Spleen (tissue), 11 donors: ENCODE measurements at regions not wholly inside any gene's neighbourhood (a gene's known extent, or its start where the extent isn't known, plus 50 kb on each side); places are given as distances from the start of the nearest gene placed in this dataset.

Experiments used
- DNase-seq: peaks from one replicate; pipeline ENCODE4 v3.0.0-alpha.2; 2020
- H3K27ac ChIP-seq, 8 donors: fragments of 200-600 bp; sonication (generic) in 7 of 8; 1 replicate in 4 of 8; 2 replicates in 4 of 8; pipeline versions ENCODE4 v1.5.0 to v1.8.0; 2016 to 2021; ENCODE audit warnings: inconsistent platforms in 4 of 8, mild to moderate bottlenecking in 4 of 8, moderate library complexity in 1 of 8
- H3K27me3 ChIP-seq, 7 donors: fragments of 200-600 bp; sonication (generic) in 6 of 7; replicated peaks in 1 of 7; 1 replicate in 4 of 7; 2 replicates in 3 of 7; pipeline versions ENCODE4 v1.5.0 to v1.8.0; 2016 to 2021; ENCODE audit warnings: inconsistent platforms in 3 of 7, mild to moderate bottlenecking in 1 of 7
- H3K36me3 ChIP-seq, 6 donors: fragments of 200-600 bp; sonication (generic) in 5 of 6; 1 replicate in 4 of 6; 2 replicates in 2 of 6; pipeline versions ENCODE4 v1.5.0 to v1.8.0; 2016 to 2021; ENCODE audit warnings: inconsistent platforms in 2 of 6
- H3K4me1 ChIP-seq, 6 donors: fragments of 200-600 bp; sonication (generic) in 5 of 6; 1 replicate in 3 of 6; 2 replicates in 3 of 6; pipeline versions ENCODE4 v1.5.0 to v1.8.0; 2016 to 2021; ENCODE audit warnings: inconsistent platforms in 3 of 6
- H3K4me3 ChIP-seq, 8 donors: fragments of 200-600 bp; sonication (generic) in 7 of 8; 1 replicate in 4 of 8; 2 replicates in 4 of 8; pipeline versions ENCODE4 v1.5.0 to v1.8.0; 2016 to 2021; ENCODE audit warnings: inconsistent platforms in 4 of 8, mild to moderate bottlenecking in 4 of 8, moderate library complexity in 2 of 8
- H3K9me3 ChIP-seq, 8 donors: fragments of 200-600 bp; sonication (generic) in 7 of 8; 1 replicate in 4 of 8; 2 replicates in 4 of 8; pipeline versions ENCODE4 v1.5.0 to v1.8.0; 2016 to 2021; ENCODE audit warnings: inconsistent platforms in 4 of 8
- POLR2A ChIP-seq, 3 donors: fragments of 450-650 bp; IDR thresholded peaks; one replicate each; pipeline ENCODE4 v1.5.1; 2017; ENCODE audit warnings: antibody characterized with exemption in 3 of 3, mild to moderate bottlenecking in 1 of 3
- POLR2AphosphoS5 ChIP-seq, 3 donors: sonication (generic); formaldehyde crosslinking; IDR thresholded peaks; one replicate each; pipeline ENCODE4 v1.5.1; 2017; ENCODE audit warnings: antibody characterized with exemption in 3 of 3
- WGBS, 5 donors: extraction: QIAGEN DNeasy Blood & Tissue Kit in 3 of 5; methylation state at CpG; one replicate each; pipeline versions ENCODE4 v1.1.5 to v1.1.7; 2013 to 2018; 5-methylcytosine and 5-hydroxymethylcytosine counted together
- intact Hi-C: fragments of 100-400 bp; cut with DNase I; formaldehyde crosslinking; loops from one replicate; pipeline ENCODE4 v1.15.0; 2023; ENCODE audit warnings: low total_unique reads
- TF ChIP-seq, protein P1 (sequence below), 11 experiments: fragments of 200-600 bp in 7 of 11; fragments of 450-650 bp in 4 of 11; sonication (generic) in 4 of 11; IDR thresholded peaks in 8 of 11; conservative IDR thresholded peaks in 3 of 11; 1 replicate in 7 of 11; 2 replicates in 4 of 11; pipeline versions ENCODE4 v1.4.0 to v1.8.0; 2016 to 2021; ENCODE audit warnings: antibody characterized with exemption in 11 of 11, inconsistent platforms in 4 of 11, mild to moderate bottlenecking in 1 of 11
- donor health status: healthy with polysubstance abuse.
- donor health status: DM: no; HTN: no; CAD: no; lungs with moderate emphysema.
- donor health status: DM: no; HTN: no; CAD: no.
- donor health status: Bipolar disorder and iron deficiency.
- donor health status: healthy.
- donor health status: DM: no; HTN: no; CAD: no.
- donor health status: DM: yes; HTN: yes; CAD: no.

DNA sequence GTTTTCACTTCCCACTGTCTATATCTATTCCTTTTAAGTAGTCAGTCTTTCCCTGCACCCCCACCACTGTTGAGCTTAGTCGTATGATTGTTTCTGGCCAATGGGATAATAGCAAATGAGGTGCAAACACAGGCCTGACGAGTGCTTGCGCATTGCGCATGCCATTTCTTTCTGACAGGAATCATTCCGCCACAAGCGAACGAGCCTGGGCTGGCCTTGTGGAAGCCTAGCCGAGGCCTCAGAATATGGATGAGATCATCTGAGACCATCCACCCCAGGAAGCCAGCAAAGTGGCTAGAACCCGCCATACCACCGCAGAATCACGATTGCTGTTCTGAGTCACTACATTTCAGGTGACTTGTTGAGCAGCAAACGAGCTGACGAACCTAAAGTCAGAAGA lies 52.2 kb upstream of the PRL start:
- no peaks in the 10 kb centered on the region for H3K9me3 ChIP-seq
- intact Hi-C loops: no loop called here
- H3K4me1 ChIP-seq: no peaks in the 10 kb centered on the region
- H3K36me3 ChIP-seq: no peaks in the 10 kb centered on the region
- H3K27me3 ChIP-seq: no peaks in the 10 kb centered on the region
- 93 to 97% (median 93%) methylated on average over 13 of the region's 13 CpGs for WGBS, 5 donors
- H3K27ac ChIP-seq: no peak overlapping the region
- TF ChIP-seq, protein P1, sequence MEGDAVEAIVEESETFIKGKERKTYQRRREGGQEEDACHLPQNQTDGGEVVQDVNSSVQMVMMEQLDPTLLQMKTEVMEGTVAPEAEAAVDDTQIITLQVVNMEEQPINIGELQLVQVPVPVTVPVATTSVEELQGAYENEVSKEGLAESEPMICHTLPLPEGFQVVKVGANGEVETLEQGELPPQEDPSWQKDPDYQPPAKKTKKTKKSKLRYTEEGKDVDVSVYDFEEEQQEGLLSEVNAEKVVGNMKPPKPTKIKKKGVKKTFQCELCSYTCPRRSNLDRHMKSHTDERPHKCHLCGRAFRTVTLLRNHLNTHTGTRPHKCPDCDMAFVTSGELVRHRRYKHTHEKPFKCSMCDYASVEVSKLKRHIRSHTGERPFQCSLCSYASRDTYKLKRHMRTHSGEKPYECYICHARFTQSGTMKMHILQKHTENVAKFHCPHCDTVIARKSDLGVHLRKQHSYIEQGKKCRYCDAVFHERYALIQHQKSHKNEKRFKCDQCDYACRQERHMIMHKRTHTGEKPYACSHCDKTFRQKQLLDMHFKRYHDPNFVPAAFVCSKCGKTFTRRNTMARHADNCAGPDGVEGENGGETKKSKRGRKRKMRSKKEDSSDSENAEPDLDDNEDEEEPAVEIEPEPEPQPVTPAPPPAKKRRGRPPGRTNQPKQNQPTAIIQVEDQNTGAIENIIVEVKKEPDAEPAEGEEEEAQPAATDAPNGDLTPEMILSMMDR (IDR thresholded peaks at IDR 0.05 in 8 of 11, conservative IDR thresholded peaks at IDR 0.05 in 3 of 11): no peak
- TF ChIP-seq POLR2A (IDR thresholded peaks at IDR 0.05): no peak
- no peak for TF ChIP-seq POLR2AphosphoS5 (IDR thresholded peaks at IDR 0.05)
- no peak for DNase-seq
- no peak overlapping the region for H3K4me3 ChIP-seq

GRCh38 chr6:22349528-22349927 lies 52.7 kb upstream of the PRL start:
- no peaks in the 10 kb centered on the region for H3K4me1 ChIP-seq

GRCh38 chr6:22350109-22350508 lies 53.3 kb upstream of the PRL start:
- no peaks in the 10 kb centered on the region for H3K4me1 ChIP-seq
- no peak for DNase-seq
- WGBS, 5 donors: 58 to 88% (median 77%) methylated on average over 1 of the region's 1 CpG
- no peaks in the 10 kb centered on the region for H3K27me3 ChIP-seq
- intact Hi-C loops: no loop called here
- no peak for TF ChIP-seq POLR2AphosphoS5 (IDR thresholded peaks at IDR 0.05)
- no peak for TF ChIP-seq POLR2A (IDR thresholded peaks at IDR 0.05)
- TF ChIP-seq, protein P1 (IDR thresholded peaks at IDR 0.05 in 8 of 11, conservative IDR thresholded peaks at IDR 0.05 in 3 of 11): no peak
- H3K27ac ChIP-seq: no peak overlapping the region
- H3K9me3 ChIP-seq: no peaks in the 10 kb centered on the region
- no peak overlapping the region for H3K4me3 ChIP-seq
- H3K36me3 ChIP-seq: no peaks in the 10 kb centered on the region

More at GRCh38 chr6:22349528-22349927, 52.7 kb upstream of the PRL start:
- Histone ChIP-seq H3K4me3 (no peak overlapping the region), H3K36me3 (no peaks in the 10 kb centered on the region), H3K27me3 (no peaks in the 10 kb centered on the region), H3K9me3 (no peaks in the 10 kb centered on the region), H3K27ac (no peak overlapping the region)
- no peak for TF ChIP-seq POLR2AphosphoS5 (IDR thresholded peaks at IDR 0.05)
- TF ChIP-seq, protein P1 (IDR thresholded peaks at IDR 0.05 in 8 of 11, conservative IDR thresholded peaks at IDR 0.05 in 3 of 11): no peak
- no peak for TF ChIP-seq POLR2A (IDR thresholded peaks at IDR 0.05)
- intact Hi-C loops: no loop called here
- no peak for DNase-seq

DNA sequence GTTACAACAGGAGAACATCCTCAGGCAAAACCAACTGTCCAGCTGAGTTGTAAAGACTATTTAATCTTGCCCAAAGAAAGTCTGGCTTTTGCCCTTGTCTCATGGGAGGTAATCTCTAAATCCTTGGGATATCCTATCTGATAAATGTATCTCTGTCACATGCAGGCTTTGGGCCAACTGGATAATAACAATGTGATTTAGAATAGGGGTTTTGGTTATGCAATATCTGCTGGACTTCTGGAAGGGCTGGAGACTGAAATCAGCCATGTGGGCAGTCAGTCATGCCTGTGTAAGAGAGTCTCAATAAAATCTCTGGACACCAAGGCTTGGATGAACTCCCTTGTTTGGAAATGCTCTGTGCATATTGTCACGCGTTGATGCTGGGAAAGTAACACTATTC lies 56.3 kb upstream of the PRL start:
- no peak overlapping the region for H3K27ac ChIP-seq
- intact Hi-C loops: no loop called here

More for the DNA sequence above, 56.3 kb upstream of the PRL start:
- WGBS, 5 donors: 91 to 100% (median 97%) methylated on average over 2 of the region's 2 CpGs
- Histone ChIP-seq H3K9me3 (no peaks in the 10 kb centered on the region), H3K4me3 (no peak overlapping the region), H3K27me3 (no peaks in the 10 kb centered on the region), H3K36me3 (no peaks in the 10 kb centered on the region), H3K4me1 (no peaks in the 10 kb centered on the region)
- TF ChIP-seq, protein P1 (IDR thresholded peaks at IDR 0.05 in 8 of 11, conservative IDR thresholded peaks at IDR 0.05 in 3 of 11): no peak
- TF ChIP-seq POLR2AphosphoS5 (IDR thresholded peaks at IDR 0.05): no peak
- TF ChIP-seq POLR2A (IDR thresholded peaks at IDR 0.05): no peak
- DNase-seq: no peak
